Transverse colon (tissue), 4 donors: ENCODE measurements at regions not wholly inside any gene's neighbourhood (a gene's known extent, or its start where the extent isn't known, plus 50 kb on each side); places are given as distances from the start of the nearest gene placed in this dataset.

ENCODE experiments used
- DNase-seq: peaks from one replicate; pipeline ENCODE4 v3.0.0-alpha.2; 2019
- H3K27ac ChIP-seq, 4 donors: fragments of 200-600 bp; sonication (generic); 2 replicates each; pipeline ENCODE4 v1.5.1; 2016 to 2018; ENCODE audit warnings: inconsistent platforms in 4 of 4
- H3K27me3 ChIP-seq: fragments of 200-600 bp; sonication (generic); 2 replicates; pipeline ENCODE4 v1.5.1; 2017; ENCODE audit warnings: inconsistent platforms
- H3K36me3 ChIP-seq, 4 donors: fragments of 200-600 bp; sonication (generic); 2 replicates each; pipeline ENCODE4 v1.5.1; 2017 to 2019; ENCODE audit warnings: inconsistent platforms in 4 of 4
- H3K4me1 ChIP-seq, 4 donors: fragments of 200-600 bp; sonication (generic); 2 replicates each; pipeline ENCODE4 v1.5.1; 2017 to 2020; ENCODE audit warnings: inconsistent platforms in 4 of 4
- H3K4me3 ChIP-seq, 4 donors: fragments of 200-600 bp; sonication (generic); 1 replicate in 1 of 4; 2 replicates in 3 of 4; pipeline versions ENCODE4 v1.5.1 to v1.6.1; 2017 to 2019; ENCODE audit warnings: inconsistent platforms in 4 of 4
- H3K9me3 ChIP-seq, 2 donors: fragments of 200-600 bp; sonication (generic); 2 replicates each; pipeline ENCODE4 v1.5.1; 2017 to 2019; ENCODE audit warnings: inconsistent platforms in 2 of 2
- CTCF ChIP-seq, 5 experiments: fragments of 200-600 bp in 3 of 5; fragments of 450-650 bp in 2 of 5; sonication (generic) in 3 of 5; IDR thresholded peaks; 1 replicate in 2 of 5; 2 replicates in 3 of 5; pipeline ENCODE4 v1.5.1; 2016 to 2017; ENCODE audit warnings: antibody characterized with exemption in 5 of 5, inconsistent platforms in 3 of 5, mild to moderate bottlenecking in 2 of 5, moderate library complexity in 1 of 5
- EP300 ChIP-seq: sonication (generic); formaldehyde crosslinking; IDR thresholded peaks from one replicate; pipeline ENCODE4 v1.6.1; 2017; ENCODE audit warnings: antibody characterized with exemption, low read depth
- POLR2A ChIP-seq: fragments of 450-650 bp; IDR thresholded peaks from one replicate; pipeline ENCODE4 v1.6.1; 2016; ENCODE audit warnings: antibody characterized with exemption, mild to moderate bottlenecking, moderate library complexity
- POLR2AphosphoS5 ChIP-seq, 3 donors: sonication (generic); formaldehyde crosslinking; IDR thresholded peaks; one replicate each; pipeline ENCODE4 v1.6.1; 2016; ENCODE audit warnings: antibody characterized with exemption in 3 of 3
- WGBS, 2 donors: methylation state at CpG; one replicate each; pipeline ENCODE4 v1.1.5; 2018; ENCODE audit warnings: low coverage in 1 of 2; 5-methylcytosine and 5-hydroxymethylcytosine counted together
- in situ Hi-C, 4 donors: fragments of 200-750 bp; cut with MboI; loops; one replicate each; pipeline versions ENCODE4 v1.15.0 to v1.15.1; 2017; ENCODE audit warnings: low sequenced_read_pairs in 3 of 4, low pct_ligation_motif_present in 1 of 4, low pct_unique_long_range_greater_than_20kb in 1 of 4
- intact Hi-C: fragments of 100-400 bp; cut with DNase I; formaldehyde crosslinking; loops from one replicate; pipeline ENCODE4 v1.15.1; 2023; ENCODE audit warnings: low total_unique reads

- in situ Hi-C loops, result no loop called here
- Histone ChIP-seq H3K36me3 (no peaks in the 10 kb centered on the region), H3K27ac (no peak overlapping the region), H3K27me3 (no peaks in the 10 kb centered on the region), H3K4me3 (no peak overlapping the region), H3K4me1 (no peaks in the 10 kb centered on the region), H3K9me3 (no peaks in the 10 kb centered on the region)
- intact Hi-C loops, result no loop called here
- WGBS, 2 donors, result 70 to 83% methylated on average over 1 of the region's 1 CpG
- TF ChIP-seq POLR2AphosphoS5 (IDR thresholded peaks at IDR 0.05) (no peak), CTCF (IDR thresholded peaks at IDR 0.05) (no peak), EP300 (no peak), POLR2A (no peak)
- DNase-seq, result no peak
These were observed 350.7 kb downstream of the LMO7 start for GRCh38 chr13:75986818-75987217.

- intact Hi-C loops (no loop called here), in situ Hi-C loops (no loop called here)
- Histone ChIP-seq H3K27me3 (no peaks in the 10 kb centered on the region), H3K36me3 (no peaks in the 10 kb centered on the region), H3K27ac (no peak overlapping the region), H3K4me1 (no peaks in the 10 kb centered on the region), H3K9me3 (no peaks in the 10 kb centered on the region), H3K4me3 (no peak overlapping the region)
- TF ChIP-seq POLR2A (no peak), EP300 (no peak), CTCF (IDR thresholded peaks at IDR 0.05) (no peak), POLR2AphosphoS5 (IDR thresholded peaks at IDR 0.05) (no peak)
- no peak for DNase-seq
- WGBS, 2 donors, result 81 to 82% methylated on average over 1 of the region's 1 CpG
These were observed 349.0 kb downstream of the LMO7 start for GRCh38 chr13:75985132-75985531.

- in situ Hi-C loops (no loop called here), intact Hi-C loops (no loop called here)
- Histone ChIP-seq H3K27me3 (no peaks in the 10 kb centered on the region), H3K4me1 (no peaks in the 10 kb centered on the region), H3K36me3 (no peaks in the 10 kb centered on the region), H3K9me3 (no peaks in the 10 kb centered on the region), H3K27ac (no peak overlapping the region), H3K4me3 (no peak overlapping the region)
- no peak for DNase-seq
- no peak for TF ChIP-seq EP300
- no peak for TF ChIP-seq POLR2A
- no peak for TF ChIP-seq CTCF (IDR thresholded peaks at IDR 0.05)
- TF ChIP-seq POLR2AphosphoS5 (IDR thresholded peaks at IDR 0.05), result no peak
These were observed 342.7 kb downstream of the LMO7 start for GRCh38 chr13:75978818-75979217.

DNA sequence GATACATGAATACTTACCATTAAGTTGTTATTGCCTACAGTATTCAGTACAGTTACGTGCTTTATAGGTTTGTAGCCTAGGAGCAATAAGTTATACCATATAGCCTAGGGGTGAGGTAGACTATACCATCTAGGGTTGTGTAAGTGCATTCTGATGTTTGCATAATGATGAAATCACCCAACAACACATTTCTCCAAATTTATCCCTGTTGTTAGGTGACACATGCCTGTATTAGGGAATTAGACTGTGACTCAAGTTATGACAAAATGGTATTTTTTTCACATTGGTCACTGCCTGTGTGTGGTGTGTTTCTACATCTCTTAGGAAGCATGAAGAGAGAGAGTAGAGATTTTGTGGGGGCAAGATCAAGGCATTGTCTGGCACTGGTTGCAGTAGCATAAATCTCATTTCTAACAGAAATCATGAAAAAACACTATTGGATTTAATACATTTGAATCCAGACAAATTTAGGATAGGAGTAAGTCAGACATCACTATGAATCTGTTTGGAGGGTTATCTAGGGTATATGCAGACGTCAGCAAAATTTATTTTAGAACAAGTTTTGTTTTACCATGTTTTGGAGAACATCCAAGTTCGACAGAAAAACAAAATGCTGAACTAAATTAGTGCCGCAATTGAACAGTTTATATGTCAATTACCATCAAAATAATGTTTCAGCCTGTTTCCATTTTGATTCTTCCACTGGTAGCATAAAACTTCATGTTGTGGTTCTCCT is 332.1 kb downstream of the LMO7 start:
- intact Hi-C loops, result no loop called here
- no peak for TF ChIP-seq CTCF (IDR thresholded peaks at IDR 0.05)
- TF ChIP-seq POLR2AphosphoS5 (IDR thresholded peaks at IDR 0.05), result no peak
- no peak for TF ChIP-seq POLR2A
- TF ChIP-seq EP300, result no peak

More for the DNA sequence above, 332.1 kb downstream of the LMO7 start:
- no peaks in the 10 kb centered on the region for H3K27me3 ChIP-seq
- 54 to 62% methylated on average over 4 of the region's 4 CpGs for WGBS, 2 donors
- no peaks in the 10 kb centered on the region for H3K4me1 ChIP-seq
- in situ Hi-C loops, result no loop called here
- no peaks in the 10 kb centered on the region for H3K9me3 ChIP-seq
- DNase-seq, result no peak
- H3K4me3 ChIP-seq, result no peak overlapping the region
- H3K36me3 ChIP-seq, result no peaks in the 10 kb centered on the region
- H3K27ac ChIP-seq, result no peak overlapping the region
